DMS153 treated with DMSO at 0.1 percent for 48 hours (cell line): ENCODE measurements at regions not wholly inside any gene's neighbourhood (a gene's known extent, or its start where the extent isn't known, plus 50 kb on each side); places are given as distances from the start of the nearest gene placed in this dataset.
"Not testable (repeated sequence)": the region's sequence is repeated elsewhere in the genome, so short reads cannot be mapped to it uniquely, and the experiment has no call there.

Experiments used
- DNase-seq: peaks from one replicate; lab custom pipeline; 2025; ENCODE audit not compliant: unreplicated experiment; lab: John Stamatoyannopoulos, UW

GRCh38 chr13:34721631-34722595 is 220.2 kb upstream of the NBEA start:
- peak; percentile 9 for DNase-seq

DNA sequence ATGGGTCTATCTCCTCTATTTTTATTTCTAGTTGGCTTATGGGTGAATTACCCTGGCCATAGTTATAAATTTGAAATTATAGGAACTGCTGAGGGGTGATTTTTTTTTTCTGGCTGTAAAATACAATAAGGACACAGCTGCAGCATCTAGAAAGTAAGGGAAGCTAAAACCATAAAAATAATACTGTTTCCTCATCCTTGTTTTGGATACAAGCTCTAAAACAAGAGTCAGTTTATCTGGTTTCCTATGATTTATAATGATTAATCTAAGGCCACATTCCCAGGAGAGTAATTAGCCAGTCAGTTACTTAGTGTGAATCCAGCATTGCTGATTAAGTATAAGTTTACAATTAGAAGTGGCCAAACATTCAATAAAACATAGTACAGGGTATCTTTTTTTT is 219.1 kb upstream of the NBEA start:
- no peak for DNase-seq

DNA sequence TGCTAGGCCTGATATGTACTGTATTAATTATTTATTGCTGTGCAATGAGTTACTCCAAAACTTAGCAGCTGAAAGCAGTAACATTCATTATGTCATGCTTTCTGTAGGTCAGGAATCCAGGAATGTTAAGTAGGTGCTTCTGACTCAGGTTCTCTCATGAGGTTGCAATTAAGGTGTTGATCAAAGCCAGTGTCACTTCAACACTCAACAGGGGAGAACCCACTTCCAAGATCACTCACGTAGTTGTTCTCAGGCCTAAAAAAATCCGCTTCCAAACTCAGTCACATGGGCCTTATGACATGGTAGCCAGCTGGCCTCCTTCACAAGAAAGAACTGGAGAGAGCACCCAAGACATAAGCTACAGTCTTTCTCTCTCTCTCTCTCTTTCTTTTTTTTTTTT is 211.1 kb upstream of the NBEA start:
- DNase-seq = no peak

- no peak for DNase-seq
Measured at GRCh38 chr13:34731486-34731885, 210.6 kb upstream of the NBEA start.

GRCh38 chr13:34733721-34734120 is 208.3 kb upstream of the NBEA start:
- no peak for DNase-seq

DNA sequence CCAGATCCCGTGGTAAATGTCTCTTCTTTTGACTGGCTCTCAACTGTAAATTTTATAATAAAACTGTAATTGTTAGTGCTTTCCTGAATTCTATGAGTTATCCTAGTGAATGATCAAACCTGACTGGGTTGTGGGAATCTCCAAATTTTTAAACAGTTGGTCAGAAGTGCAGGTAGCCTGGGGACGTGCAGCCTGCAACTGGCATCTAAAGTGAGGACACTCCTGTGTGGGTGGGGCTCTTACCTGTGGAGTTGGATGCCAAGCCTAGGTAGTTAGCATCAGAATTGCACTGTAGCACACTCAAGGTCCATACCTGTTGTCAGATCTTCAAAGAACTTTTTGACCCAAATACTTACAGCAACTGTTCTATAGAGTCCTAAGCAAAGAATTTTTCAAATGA is 207.1 kb upstream of the NBEA start:
- DNase-seq = no peak

- no peak for DNase-seq
Measured at GRCh38 chr13:34738254-34738992, 203.6 kb upstream of the NBEA start.

- DNase-seq = not testable (repeated sequence)
Measured at GRCh38 chr13:34747056-34747455, 195.0 kb upstream of the NBEA start.

- DNase-seq = no peak
Measured at GRCh38 chr13:34747507-34747906, 194.6 kb upstream of the NBEA start.

DNA sequence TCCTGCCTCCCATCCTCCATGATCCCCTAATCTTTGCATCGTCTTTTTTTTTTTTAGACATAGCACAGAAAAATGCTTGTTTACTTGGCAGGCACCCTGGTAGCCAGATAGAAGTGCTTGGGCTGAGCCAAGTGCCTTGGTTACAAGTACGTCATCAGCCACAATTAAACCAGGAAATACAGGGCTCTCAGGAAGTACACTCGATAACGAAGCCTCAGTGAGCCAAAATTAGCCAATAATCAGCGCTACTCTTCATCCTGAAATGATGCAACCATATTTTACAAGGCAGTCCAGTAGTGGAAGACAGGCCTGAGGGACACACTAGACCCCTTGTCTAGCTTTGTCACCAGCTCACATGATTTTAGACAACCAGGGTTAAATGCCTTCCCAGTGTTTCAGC is 194.0 kb upstream of the NBEA start:
- DNase-seq = peak; percentile 57

GRCh38 chr13:34748596-34748995 is 193.5 kb upstream of the NBEA start:
- DNase-seq = no peak

DNA sequence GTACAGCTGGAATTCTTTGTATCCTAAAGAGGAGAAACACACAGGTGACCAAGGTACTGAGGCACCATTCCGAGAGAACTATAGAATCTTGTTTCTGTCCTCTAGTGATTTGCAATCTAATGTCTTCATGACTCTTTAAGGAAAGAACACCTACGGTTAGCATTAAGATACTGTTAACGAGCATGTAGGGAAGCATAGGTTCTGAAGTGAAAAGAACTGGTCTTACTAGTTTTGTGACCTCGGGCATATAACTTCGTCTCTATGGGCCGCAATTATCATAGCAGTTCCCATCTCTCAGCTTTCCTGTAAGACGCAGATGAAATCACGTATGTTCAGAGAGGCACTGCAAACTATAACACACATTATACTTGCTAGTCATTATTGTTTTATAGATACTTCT is 193.0 kb upstream of the NBEA start:
- no peak for DNase-seq

DNA sequence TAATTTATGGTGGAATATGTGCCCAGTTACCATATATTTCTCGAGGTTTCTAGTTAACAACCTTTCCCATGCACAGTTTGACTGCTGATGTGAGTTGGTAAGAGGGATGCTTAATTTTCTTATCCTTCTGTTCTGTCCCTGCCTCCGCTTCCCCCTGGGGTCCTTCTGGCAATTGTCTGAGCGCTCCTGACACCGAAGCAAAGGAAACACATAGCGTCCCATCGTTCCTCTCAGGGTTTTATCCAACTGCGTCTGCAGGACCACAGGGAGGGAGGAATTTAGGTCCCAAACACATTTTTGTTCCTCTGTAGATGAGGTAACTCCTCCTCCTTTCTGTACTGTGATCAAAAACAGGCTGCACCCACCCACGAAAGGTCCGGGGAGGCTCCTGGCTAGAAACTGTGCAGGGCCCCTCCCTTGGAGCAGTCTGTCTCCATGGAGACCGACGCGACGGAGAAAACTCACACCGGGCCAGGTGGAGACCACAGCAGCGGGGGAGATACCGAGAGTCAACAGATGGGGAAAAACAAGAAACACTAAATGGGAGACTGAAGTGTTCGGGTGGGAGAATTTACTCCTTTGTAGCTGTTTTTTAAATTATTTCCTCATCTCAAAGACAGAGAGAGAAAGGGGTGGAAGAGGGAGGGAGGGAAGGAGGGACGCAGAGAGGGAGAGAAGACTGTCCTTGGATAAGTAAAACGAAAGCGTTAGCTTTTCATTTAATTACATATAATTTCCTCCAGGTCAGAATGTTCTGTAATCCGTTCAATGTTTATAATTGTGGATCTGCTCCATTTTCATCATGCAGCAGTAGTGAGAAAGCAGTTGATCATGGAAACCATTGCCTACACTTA is 191.8 kb upstream of the NBEA start:
- DNase-seq = peak; percentile 35

- no peak for DNase-seq
Measured at GRCh38 chr13:34751044-34751443, 191.0 kb upstream of the NBEA start.

DNA sequence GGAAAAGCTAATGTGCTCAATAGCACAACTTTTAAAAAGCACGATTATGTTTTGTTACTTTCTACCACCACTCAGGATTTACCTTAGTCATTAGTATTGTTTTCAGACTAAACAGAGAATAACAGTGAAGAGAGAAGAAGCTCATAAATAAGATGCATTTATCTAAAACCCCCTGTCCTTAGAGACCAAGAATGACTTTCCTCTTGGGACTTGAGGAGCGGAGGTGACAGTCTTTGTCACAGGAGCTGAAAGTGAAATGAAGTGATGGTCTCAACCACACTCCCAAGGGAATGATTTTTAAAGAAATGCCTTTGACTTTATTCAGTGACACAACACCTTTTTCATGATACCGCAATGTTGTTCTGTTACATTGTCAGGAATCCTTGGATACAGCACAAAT is 190.6 kb upstream of the NBEA start:
- DNase-seq = no peak

- DNase-seq = no peak
Measured at GRCh38 chr13:34752283-34752960, 189.6 kb upstream of the NBEA start.

- no peak for DNase-seq
Measured at GRCh38 chr13:34756136-34756535, 185.9 kb upstream of the NBEA start.

DNA sequence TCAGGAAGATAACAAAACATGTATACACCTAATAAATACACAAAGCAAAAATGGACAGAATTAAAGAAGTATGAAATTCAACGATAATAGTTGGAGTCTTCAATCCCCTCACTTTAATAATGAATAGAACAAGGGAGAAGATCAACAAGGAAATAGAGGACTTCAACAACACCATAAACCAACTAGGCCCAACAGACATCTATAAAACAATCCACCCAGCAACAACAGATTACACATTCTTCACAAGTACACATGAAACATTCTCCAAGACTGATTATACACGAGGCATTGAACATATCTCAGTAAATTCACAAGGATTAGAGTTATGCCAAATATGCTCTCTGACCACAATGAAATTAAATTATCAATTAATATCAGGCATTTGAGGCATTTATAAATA is 185.5 kb upstream of the NBEA start:
- DNase-seq = no peak

- DNase-seq = no peak
Measured at GRCh38 chr13:34757441-34757840, 184.6 kb upstream of the NBEA start.

GRCh38 chr13:34758628-34759027 is 183.4 kb upstream of the NBEA start:
- no peak for DNase-seq

- DNase-seq = no peak
Measured at GRCh38 chr13:34762312-34762711, 179.8 kb upstream of the NBEA start.
